ENCODE measurements at regions not wholly inside any gene's neighbourhood (a gene's known extent, or its start where the extent isn't known, plus 50 kb on each side); places are given as distances from the start of the nearest gene placed in this dataset.

DNA sequence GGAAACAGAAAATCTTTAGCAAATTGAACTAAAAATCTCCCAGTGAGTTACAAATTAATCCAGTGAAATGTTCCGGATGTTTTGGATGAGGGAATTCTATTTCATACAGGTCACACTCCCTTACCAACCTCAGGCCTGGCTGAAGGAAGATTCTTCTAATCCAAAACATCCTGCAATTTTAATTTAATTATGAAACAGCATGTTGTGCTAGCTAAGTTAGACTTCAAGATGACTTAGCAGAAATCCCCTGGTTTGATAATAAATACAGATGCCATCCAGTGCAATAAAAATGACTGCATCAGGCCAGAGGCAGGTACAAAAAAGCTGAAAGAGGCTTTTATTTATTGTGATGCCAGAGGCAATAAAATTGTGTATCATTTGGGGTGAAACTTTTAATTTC is 96.7 kb upstream of the CLDN10 start:
- Histone ChIP-seq H3K9me3 (ENCODE audit: control extremely low read depth in 1 of 5, control insufficient read depth in 4 of 5, insufficient read depth in 2 of 5, low read depth in 1 of 5, low read length in 4 of 5) (peaks cover 0 to 11% (median 7%) of the 10 kb centered on the region in 5 experiments), H3K36me3 (ENCODE audit: control insufficient read depth in 4 of 4, insufficient read depth in 4 of 4, low read length in 3 of 4) (no peaks in the 10 kb centered on the region), H3K27ac (ENCODE audit: insufficient read depth in 1 of 2, low read depth in 1 of 2, low read length in 2 of 2, poor library complexity in 1 of 2, severe bottlenecking in 2 of 2) (peak overlapping the region in 1 of 2 experiments; percentile 6), H3K27me3 (replicated peaks in 2 of 5; ENCODE audit: control insufficient read depth in 4 of 5, insufficient read depth in 5 of 5, low read length in 4 of 5) (no peaks in the 10 kb centered on the region), H3K4me1 (ENCODE audit: control extremely low read depth in 1 of 4, control insufficient read depth in 4 of 4, insufficient read depth in 4 of 4, low read length in 3 of 4) (peaks cover 3 to 38% (median 21%) of the 10 kb centered on the region in 4 experiments), H3K4me3 (ENCODE audit: control insufficient read depth in 1 of 7, extremely low read depth in 1 of 7, insufficient read depth in 4 of 7, low read depth in 2 of 7, low read length in 6 of 7) (no peak overlapping the region)
- POLR2A ChIA-PET: no interaction called here
- WGBS (ENCODE audit: insufficient coverage): 60% methylated on average over 1 of the region's 1 CpG
- CTCF ChIA-PET: interaction anchor here (1.5 to 1.7 kb wide), 3 partner anchors 20 to 40 kb away, joined by 4 to 6 read pairs (median 4); no protein-coding TSS in a partner anchor
- DNase-seq: peak in 2 of 3 donors; percentile 63 to 82

DNA sequence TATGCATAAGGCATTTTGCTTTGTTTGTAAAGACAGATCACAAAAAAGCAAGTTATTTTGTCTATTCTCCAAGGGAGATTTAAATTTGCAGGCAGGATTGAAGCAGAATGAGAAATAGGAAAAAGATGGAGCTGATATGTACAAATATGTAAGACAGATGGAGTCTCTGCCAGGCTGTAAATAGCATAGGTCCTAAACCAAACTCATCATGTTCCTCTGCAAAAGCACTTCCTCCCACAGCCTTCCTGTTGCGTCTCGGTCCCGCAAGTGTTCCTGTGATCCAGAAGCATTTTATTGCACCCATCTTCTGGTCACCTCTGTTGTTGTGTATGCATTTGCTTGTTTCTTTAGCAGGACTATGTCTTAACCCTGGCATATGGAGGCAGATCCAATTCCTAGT is 95.7 kb upstream of the CLDN10 start:
- WGBS (ENCODE audit: insufficient coverage): 0% methylated on average over 2 of the region's 3 CpGs
- Histone ChIP-seq H3K4me1 (ENCODE audit: control extremely low read depth in 1 of 4, control insufficient read depth in 4 of 4, insufficient read depth in 4 of 4, low read length in 3 of 4) (peaks cover 3 to 35% (median 21%) of the 10 kb centered on the region in 4 experiments), H3K36me3 (ENCODE audit: control insufficient read depth in 4 of 4, insufficient read depth in 4 of 4, low read length in 3 of 4) (no peaks in the 10 kb centered on the region), H3K27ac (ENCODE audit: insufficient read depth in 1 of 2, low read depth in 1 of 2, low read length in 2 of 2, poor library complexity in 1 of 2, severe bottlenecking in 2 of 2) (no peak overlapping the region), H3K27me3 (replicated peaks in 2 of 5; ENCODE audit: control insufficient read depth in 4 of 5, insufficient read depth in 5 of 5, low read length in 4 of 5) (no peaks in the 10 kb centered on the region), H3K4me3 (ENCODE audit: control insufficient read depth in 1 of 7, extremely low read depth in 1 of 7, insufficient read depth in 4 of 7, low read depth in 2 of 7, low read length in 6 of 7) (peak overlapping the region in 3 of 7 experiments; percentile 48 to 59 (median 51)), H3K9me3 (ENCODE audit: control extremely low read depth in 1 of 5, control insufficient read depth in 4 of 5, insufficient read depth in 2 of 5, low read depth in 1 of 5, low read length in 4 of 5) (peaks cover 0 to 11% (median 7%) of the 10 kb centered on the region in 5 experiments)
- DNase-seq: peak in 2 of 3 donors; percentile 47 to 56
- POLR2A ChIA-PET: no interaction called here
- CTCF ChIA-PET: interaction anchor here (1.5 to 1.7 kb wide), 3 partner anchors 19 to 41 kb away, joined by 4 to 6 read pairs (median 4); no protein-coding TSS in a partner anchor

DNA sequence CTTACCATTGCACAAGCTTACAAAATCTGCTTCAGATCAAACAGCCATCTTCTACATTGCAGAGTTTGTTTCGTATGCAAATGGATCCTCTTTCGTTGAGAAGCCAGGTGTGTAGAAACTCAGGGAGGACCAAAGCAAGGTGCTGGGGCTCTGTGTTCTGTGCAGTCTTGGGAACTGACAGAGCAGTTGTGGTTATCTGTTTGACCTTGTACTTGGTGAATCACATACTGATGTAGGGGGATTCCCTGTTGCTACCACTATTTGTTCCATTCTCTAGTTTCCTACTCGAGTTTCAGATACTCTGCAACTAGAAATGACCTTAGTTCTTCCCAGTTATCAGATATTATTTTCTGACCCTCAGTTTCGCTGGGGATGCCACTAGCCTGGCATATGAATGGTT is 95.2 kb upstream of the CLDN10 start:
- Histone ChIP-seq H3K27me3 (replicated peaks in 2 of 5; ENCODE audit: control insufficient read depth in 4 of 5, insufficient read depth in 5 of 5, low read length in 4 of 5) (no peaks in the 10 kb centered on the region), H3K4me3 (ENCODE audit: control insufficient read depth in 1 of 7, extremely low read depth in 1 of 7, insufficient read depth in 4 of 7, low read depth in 2 of 7, low read length in 6 of 7) (peak overlapping the region in 2 of 7 experiments; percentile 48 to 59), H3K4me1 (ENCODE audit: control extremely low read depth in 1 of 4, control insufficient read depth in 4 of 4, insufficient read depth in 4 of 4, low read length in 3 of 4) (peaks cover 3 to 30% (median 21%) of the 10 kb centered on the region in 4 experiments), H3K27ac (ENCODE audit: insufficient read depth in 1 of 2, low read depth in 1 of 2, low read length in 2 of 2, poor library complexity in 1 of 2, severe bottlenecking in 2 of 2) (no peak overlapping the region), H3K9me3 (ENCODE audit: control extremely low read depth in 1 of 5, control insufficient read depth in 4 of 5, insufficient read depth in 2 of 5, low read depth in 1 of 5, low read length in 4 of 5) (peaks cover 0 to 11% (median 7%) of the 10 kb centered on the region in 5 experiments), H3K36me3 (ENCODE audit: control insufficient read depth in 4 of 4, insufficient read depth in 4 of 4, low read length in 3 of 4) (no peaks in the 10 kb centered on the region)
- POLR2A ChIA-PET: no interaction called here
- CTCF ChIA-PET: interaction anchor here (1.7 kb wide), 1 partner anchor 18 kb away, joined by 4 read pairs; no protein-coding TSS in a partner anchor
- WGBS (ENCODE audit: insufficient coverage): 88% methylated on average over 3 of the region's 4 CpGs
- DNase-seq: peak in 2 of 3 donors; percentile 62 to 73

DNA sequence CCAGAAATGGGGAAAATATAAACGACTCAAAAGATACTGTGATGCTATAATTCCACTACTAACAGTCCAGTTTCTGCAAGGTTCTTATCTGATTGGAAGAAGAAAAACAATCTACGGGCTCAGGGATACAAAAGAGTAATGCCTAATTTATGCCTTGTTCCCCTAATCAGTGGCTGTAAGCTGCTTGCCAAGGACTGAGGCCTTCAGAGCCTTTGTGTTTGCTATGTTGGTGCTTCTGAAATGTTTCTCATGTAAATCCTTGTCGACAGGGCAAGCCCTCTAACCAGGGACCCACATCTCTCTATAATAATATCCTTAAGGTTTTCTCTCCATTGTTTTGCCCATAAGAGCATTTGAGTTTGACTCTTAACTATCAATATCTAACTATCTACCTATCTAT is 89.7 kb upstream of the CLDN10 start:
- no peak overlapping the region for H3K27ac ChIP-seq (ENCODE audit: insufficient read depth in 1 of 2, low read depth in 1 of 2, low read length in 2 of 2, poor library complexity in 1 of 2, severe bottlenecking in 2 of 2)
- WGBS (ENCODE audit: insufficient coverage): no CpG with 5 or more reads among the region's 3 CpGs
- CTCF ChIA-PET: interaction anchor here (1.4 to 2.3 kb wide), 2 partner anchors 10 to 17 kb away, joined by 3 to 9 read pairs; no protein-coding TSS in a partner anchor
- no peaks in the 10 kb centered on the region for H3K27me3 ChIP-seq (replicated peaks in 2 of 5; ENCODE audit: control insufficient read depth in 4 of 5, insufficient read depth in 5 of 5, low read length in 4 of 5)
- no peak overlapping the region for H3K4me3 ChIP-seq (ENCODE audit: control insufficient read depth in 1 of 7, extremely low read depth in 1 of 7, insufficient read depth in 4 of 7, low read depth in 2 of 7, low read length in 6 of 7)
- peaks cover 0 to 11% (median 7%) of the 10 kb centered on the region in 5 experiments for H3K9me3 ChIP-seq (ENCODE audit: control extremely low read depth in 1 of 5, control insufficient read depth in 4 of 5, insufficient read depth in 2 of 5, low read depth in 1 of 5, low read length in 4 of 5)
- POLR2A ChIA-PET: no interaction called here
- no peak for DNase-seq
- no peaks in the 10 kb centered on the region for H3K4me1 ChIP-seq (ENCODE audit: control extremely low read depth in 1 of 4, control insufficient read depth in 4 of 4, insufficient read depth in 4 of 4, low read length in 3 of 4)
- no peaks in the 10 kb centered on the region for H3K36me3 ChIP-seq (ENCODE audit: control insufficient read depth in 4 of 4, insufficient read depth in 4 of 4, low read length in 3 of 4)

DNA sequence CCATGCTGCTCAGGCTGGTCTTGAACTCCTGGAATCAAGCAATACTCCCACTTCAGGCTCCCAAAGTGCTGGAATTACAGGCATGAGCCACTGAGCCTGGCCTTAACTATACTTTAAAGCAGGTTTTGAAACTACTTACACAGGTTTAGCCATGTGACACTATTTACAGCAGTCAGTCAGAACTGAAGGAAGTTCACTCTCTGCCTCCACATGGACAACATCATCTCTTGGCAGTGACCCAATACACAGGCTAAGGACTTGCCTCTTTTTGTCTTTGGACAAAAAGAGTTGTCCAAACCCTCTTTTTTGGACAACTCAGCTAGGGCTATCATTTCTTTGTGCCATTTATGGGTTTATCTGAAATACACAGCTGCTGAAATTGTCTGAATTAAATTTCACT is 89.0 kb upstream of the CLDN10 start:
- Histone ChIP-seq H3K36me3 (ENCODE audit: control insufficient read depth in 4 of 4, insufficient read depth in 4 of 4, low read length in 3 of 4) (no peaks in the 10 kb centered on the region), H3K27me3 (replicated peaks in 2 of 5; ENCODE audit: control insufficient read depth in 4 of 5, insufficient read depth in 5 of 5, low read length in 4 of 5) (no peaks in the 10 kb centered on the region), H3K4me1 (ENCODE audit: control extremely low read depth in 1 of 4, control insufficient read depth in 4 of 4, insufficient read depth in 4 of 4, low read length in 3 of 4) (no peaks in the 10 kb centered on the region), H3K27ac (ENCODE audit: insufficient read depth in 1 of 2, low read depth in 1 of 2, low read length in 2 of 2, poor library complexity in 1 of 2, severe bottlenecking in 2 of 2) (no peak overlapping the region), H3K9me3 (ENCODE audit: control extremely low read depth in 1 of 5, control insufficient read depth in 4 of 5, insufficient read depth in 2 of 5, low read depth in 1 of 5, low read length in 4 of 5) (peaks cover 0 to 11% (median 7%) of the 10 kb centered on the region in 5 experiments), H3K4me3 (ENCODE audit: control insufficient read depth in 1 of 7, extremely low read depth in 1 of 7, insufficient read depth in 4 of 7, low read depth in 2 of 7, low read length in 6 of 7) (no peak overlapping the region)
- ChIA-PET POLR2A (no interaction called here), CTCF (interaction anchor here (0.7 kb wide), 1 partner anchor 15 kb away, joined by 3 read pairs; no protein-coding TSS in a partner anchor)
- peak in 1 of 3 donors; percentile 33 for DNase-seq

DNA sequence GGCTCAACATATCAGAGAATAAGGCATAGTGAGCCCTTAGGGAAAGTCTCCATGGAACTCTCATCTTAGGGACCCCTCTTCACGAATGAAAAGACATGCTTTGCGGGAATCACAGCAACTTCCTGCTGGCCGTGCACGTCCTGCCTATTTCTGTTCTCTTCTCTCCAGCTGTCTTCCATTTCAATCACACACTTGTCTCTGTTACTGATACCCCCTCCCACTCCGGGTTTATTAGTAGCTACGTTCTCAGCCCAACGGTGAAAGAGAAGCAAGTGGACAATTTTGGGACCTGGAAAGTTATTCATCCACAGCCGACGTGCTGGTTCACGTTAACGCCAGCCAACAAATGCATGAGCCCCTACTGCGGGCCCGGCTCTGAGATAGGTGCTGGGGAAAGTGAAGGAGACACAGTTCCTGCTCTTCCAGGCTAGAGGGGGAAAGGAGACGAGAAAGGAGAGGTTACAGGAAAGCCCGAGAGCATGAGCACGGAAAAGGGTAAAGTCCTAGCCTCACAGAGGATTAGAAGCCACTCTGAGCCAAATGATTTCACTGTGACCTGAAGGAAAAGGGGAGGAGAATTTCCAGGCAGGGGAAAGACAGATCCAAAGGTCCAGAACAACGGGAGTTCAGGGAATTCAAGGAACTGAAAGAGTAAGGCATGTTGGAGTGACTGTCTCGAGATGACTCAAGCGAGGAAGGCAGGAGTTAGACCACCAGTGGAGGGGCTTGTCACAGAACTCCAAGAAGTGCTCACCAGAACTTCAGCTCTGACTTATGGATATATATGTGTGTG is 81.8 kb upstream of the CLDN10 start:
- WGBS (ENCODE audit: insufficient coverage): 97% methylated on average over 18 of the region's 19 CpGs
- no peak for DNase-seq
- no peak overlapping the region for H3K27ac ChIP-seq (ENCODE audit: insufficient read depth in 1 of 2, low read depth in 1 of 2, low read length in 2 of 2, poor library complexity in 1 of 2, severe bottlenecking in 2 of 2)
- H3K4me3 ChIP-seq (ENCODE audit: control insufficient read depth in 1 of 7, extremely low read depth in 1 of 7, insufficient read depth in 4 of 7, low read depth in 2 of 7, low read length in 6 of 7): no peak overlapping the region
- no peaks in the 10 kb centered on the region for H3K36me3 ChIP-seq (ENCODE audit: control insufficient read depth in 4 of 4, insufficient read depth in 4 of 4, low read length in 3 of 4)
- peaks cover 0 to 2% (median 0%) of the 10 kb centered on the region in 5 experiments for H3K9me3 ChIP-seq (ENCODE audit: control extremely low read depth in 1 of 5, control insufficient read depth in 4 of 5, insufficient read depth in 2 of 5, low read depth in 1 of 5, low read length in 4 of 5)
- no peaks in the 10 kb centered on the region for H3K27me3 ChIP-seq (replicated peaks in 2 of 5; ENCODE audit: control insufficient read depth in 4 of 5, insufficient read depth in 5 of 5, low read length in 4 of 5)
- CTCF ChIA-PET: interaction anchor here (1.0 to 2.7 kb wide), 2 partner anchors 66 to 174 kb away, joined by 4 to 10 read pairs; no protein-coding TSS in a partner anchor
- no peaks in the 10 kb centered on the region for H3K4me1 ChIP-seq (ENCODE audit: control extremely low read depth in 1 of 4, control insufficient read depth in 4 of 4, insufficient read depth in 4 of 4, low read length in 3 of 4)
- POLR2A ChIA-PET: no interaction called here

DNA sequence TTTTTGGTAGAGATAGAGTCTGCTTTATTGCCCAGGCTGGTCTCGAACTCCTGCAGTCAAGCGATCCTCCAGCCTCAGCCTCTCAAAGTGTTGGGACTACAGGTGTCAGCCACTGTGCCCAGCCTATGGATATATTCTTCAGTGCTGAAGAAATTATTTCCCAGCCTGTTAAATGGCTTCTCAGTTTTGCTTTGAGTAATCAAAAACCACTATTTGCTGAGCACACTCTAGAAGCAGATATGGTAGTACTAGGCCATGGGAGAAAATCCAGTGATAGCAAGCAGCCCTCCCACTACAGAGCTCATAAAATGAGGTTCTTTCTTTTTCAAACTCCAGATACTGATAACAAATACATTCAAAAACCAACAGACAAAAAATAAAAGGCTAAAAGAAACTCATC is 80.6 kb upstream of the CLDN10 start:
- DNase-seq: no peak
- POLR2A ChIA-PET: interaction anchor here (0.6 kb wide), 1 partner anchor 221 kb away, joined by 3 read pairs; no protein-coding TSS in a partner anchor
- Histone ChIP-seq H3K4me3 (ENCODE audit: control insufficient read depth in 1 of 7, extremely low read depth in 1 of 7, insufficient read depth in 4 of 7, low read depth in 2 of 7, low read length in 6 of 7) (no peak overlapping the region), H3K27me3 (replicated peaks in 2 of 5; ENCODE audit: control insufficient read depth in 4 of 5, insufficient read depth in 5 of 5, low read length in 4 of 5) (no peaks in the 10 kb centered on the region), H3K36me3 (ENCODE audit: control insufficient read depth in 4 of 4, insufficient read depth in 4 of 4, low read length in 3 of 4) (no peaks in the 10 kb centered on the region), H3K27ac (ENCODE audit: insufficient read depth in 1 of 2, low read depth in 1 of 2, low read length in 2 of 2, poor library complexity in 1 of 2, severe bottlenecking in 2 of 2) (no peak overlapping the region), H3K9me3 (ENCODE audit: control extremely low read depth in 1 of 5, control insufficient read depth in 4 of 5, insufficient read depth in 2 of 5, low read depth in 1 of 5, low read length in 4 of 5) (peaks cover 0 to 2% (median 0%) of the 10 kb centered on the region in 5 experiments), H3K4me1 (ENCODE audit: control extremely low read depth in 1 of 4, control insufficient read depth in 4 of 4, insufficient read depth in 4 of 4, low read length in 3 of 4) (no peaks in the 10 kb centered on the region)
- 92% methylated on average over 2 of the region's 2 CpGs for WGBS (ENCODE audit: insufficient coverage)
- CTCF ChIA-PET: interaction anchor here (2.7 kb wide), 1 partner anchor 67 kb away, joined by 10 read pairs; no protein-coding TSS in a partner anchor

Measured in common myeloid progenitor, CD34-positive (primary cell).